ENCODE measurements at regions not wholly inside any gene's neighbourhood (a gene's known extent, or its start where the extent isn't known, plus 50 kb on each side); places are given as distances from the start of the nearest gene placed in this dataset.
A peak's percentile ranks its signal among the peaks of the same experiment; 100 is the strongest.
"Not testable (repeated sequence)": the region's sequence is repeated elsewhere in the genome, so short reads cannot be mapped to it uniquely, and the experiment has no call there.

DNA sequence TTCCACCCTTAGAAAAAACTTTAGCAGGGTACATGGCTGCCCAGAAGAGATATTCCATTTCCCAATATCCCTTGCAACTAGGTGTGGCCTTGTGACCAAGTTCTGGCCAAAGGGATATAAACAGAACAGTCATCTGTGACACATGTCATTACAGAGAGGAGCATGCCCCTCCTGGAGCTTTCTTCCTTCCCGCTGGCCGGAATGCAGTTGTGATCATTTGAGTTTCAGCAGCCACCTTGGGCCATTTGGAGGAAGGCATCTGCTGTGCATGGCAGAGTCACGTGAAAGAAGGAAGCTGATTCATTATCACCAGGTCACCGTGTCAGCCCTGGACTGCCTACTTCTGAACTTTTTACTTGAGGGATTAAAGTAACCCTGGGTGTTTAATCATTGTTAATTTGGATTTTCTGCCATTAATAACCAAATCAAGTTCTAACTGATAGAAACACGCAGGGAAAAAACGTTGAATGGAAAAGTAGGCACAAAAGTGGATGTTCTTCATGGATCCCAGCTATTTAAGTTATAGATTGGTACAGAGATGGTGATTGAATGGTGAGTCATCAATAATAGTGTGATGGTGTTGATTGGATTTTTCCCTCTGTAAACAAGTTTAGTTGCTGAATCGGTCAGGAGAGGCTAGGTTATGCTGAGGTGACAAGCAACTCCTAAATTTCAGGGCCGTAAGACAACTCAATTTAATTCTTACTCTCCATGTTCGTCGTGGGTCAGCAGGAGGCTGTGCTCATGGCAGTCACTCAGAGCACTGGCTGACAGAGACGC, 80.7 kb upstream of the CCDC167 start:
- DNase-seq (ENCODE audit: low spot score), result peak; percentile 49

DNA sequence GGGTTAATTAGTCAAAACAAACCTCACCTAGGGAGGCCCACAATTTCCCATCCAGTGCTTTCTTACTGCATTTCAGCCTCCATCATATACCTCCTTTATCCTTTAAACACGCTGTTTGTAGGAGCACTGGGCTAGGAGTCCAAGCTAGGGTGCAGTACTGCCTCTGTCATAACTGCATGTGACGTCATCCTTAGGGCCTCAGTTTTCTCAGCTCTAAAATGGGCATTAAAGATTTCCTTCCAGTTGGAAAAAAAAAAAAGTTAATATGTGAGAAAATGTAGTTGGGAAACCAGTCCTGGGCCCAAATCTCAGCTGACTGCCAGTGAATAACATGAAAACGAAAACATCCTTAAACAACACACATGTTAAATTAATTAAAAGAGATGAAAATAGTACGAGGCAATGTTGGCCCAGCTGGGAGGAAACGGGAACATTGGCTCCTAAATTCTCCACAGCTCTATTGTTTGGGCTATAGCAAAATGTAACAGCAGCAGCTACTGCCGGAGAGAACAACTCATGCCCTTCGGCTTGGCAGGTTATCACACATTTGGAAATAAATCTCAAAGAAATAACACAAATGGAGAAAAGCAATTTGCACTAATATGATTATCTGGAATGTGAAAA, 79.9 kb upstream of the CCDC167 start:
- DNase-seq (ENCODE audit: low spot score), result no peak

DNA sequence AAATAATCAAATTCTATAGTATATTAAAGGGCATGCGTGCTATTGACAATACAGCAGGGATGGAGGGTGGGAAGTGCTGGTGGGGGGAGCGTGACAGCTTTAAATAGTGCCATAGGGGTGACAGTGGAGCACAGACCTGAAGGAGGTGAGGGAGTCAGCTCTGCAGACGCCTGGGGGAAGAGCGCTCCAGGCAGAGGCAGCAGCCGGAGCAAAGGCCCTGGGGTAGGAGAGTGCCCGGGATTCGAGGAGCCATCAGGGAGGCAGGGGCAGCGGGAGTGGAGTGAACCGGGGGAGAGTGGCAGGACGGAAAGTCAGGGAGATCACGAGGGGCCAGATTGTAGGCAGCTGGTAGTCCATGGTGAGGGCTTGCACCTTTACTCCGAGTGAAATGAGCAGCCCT, 78.4 kb upstream of the CCDC167 start:
- DNase-seq (ENCODE audit: low spot score), result no peak

DNA sequence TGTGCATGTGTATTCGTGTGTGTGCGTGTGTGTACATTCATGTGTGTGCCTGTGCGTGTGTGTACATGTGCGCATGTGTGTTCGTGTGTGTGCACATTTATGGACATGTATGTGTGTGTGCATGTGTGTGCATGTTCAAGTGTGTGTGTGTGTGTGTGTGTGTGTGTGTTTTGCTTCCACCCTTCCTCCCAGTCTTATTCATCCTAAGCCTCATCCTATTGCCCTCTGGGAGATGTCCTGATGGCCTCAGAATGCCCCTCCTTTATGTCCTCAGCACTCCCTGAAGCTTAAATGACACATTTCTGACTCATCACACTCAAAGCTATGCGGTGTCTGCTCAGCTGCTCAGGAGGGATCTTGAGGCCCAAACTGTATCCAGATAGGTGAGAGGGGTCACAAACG, 76.6 kb upstream of the CCDC167 start:
- peak; percentile 46 for DNase-seq (ENCODE audit: low spot score)

DNA sequence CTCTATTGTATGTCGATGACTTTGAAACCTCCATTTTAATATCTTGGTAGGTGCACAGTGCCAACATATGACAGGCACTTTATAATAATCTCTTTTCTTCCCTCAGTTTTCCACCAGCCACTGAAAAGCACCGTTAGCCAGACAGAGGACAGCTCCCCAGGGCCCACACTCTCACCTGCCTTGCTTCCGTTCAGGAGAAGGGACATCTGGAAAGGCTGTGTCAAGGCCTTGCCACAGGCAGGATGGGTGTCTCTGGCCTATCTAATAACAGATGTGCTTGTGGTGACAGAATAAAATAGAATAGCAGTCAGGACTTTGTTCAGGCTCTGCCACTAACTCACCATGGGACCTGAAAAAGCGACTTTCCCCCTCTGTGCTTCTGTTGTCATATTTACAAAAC, 75.5 kb upstream of the CCDC167 start:
- no peak for DNase-seq (ENCODE audit: low spot score)

DNA sequence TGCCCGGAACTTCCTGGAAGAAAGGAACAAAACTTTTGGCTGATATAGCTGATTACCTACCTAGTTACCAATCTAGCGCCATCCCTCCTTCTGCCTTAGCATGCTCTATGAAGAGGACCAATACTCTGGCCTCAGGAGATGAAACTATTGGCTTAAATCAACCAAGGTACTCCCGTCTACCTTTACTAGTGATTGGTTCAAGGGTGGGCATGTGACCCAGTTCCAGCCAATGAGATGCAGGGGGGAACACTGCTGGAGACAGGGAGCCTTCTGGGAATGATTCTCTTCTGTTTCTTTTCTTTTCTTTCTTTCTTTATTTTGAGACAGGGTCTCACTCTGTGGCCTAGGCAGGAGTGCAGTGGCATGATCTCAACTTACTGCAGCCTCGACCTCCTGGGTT, 72.6 kb upstream of the CCDC167 start:
- no peak for DNase-seq (ENCODE audit: low spot score)

DNA sequence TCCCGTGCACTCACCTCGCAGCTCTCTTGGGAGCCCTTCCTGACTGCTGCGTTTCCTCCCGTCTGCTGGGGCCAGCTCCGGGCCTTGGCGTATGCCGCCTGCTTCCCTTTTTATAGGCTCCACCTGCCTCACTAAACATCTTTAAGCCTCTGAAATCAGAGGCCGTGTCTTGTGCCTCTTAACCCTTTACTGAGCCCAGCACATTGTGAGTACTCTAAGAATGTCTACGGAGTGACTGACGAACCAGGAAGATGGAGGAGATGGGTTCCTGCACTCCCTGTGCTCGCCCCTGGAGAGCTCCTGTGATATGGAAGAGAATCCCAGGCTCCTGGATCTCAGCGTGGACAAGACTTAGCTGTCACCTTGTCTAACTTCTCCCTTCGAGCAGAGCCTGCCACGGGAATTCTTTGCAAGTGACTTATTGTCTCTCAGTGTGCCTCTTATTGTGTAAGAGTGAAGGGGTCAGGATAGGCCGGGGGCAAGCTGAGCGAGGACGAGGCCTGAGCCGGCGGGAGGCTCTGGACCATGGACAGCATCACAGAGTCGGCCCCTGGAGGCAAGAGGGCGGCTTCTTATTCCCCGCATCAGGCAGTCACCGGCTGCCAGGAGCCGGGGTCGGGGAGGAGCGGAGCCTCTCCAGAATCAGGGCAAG, 70.9 kb upstream of the CCDC167 start:
- no peak for DNase-seq (ENCODE audit: low spot score)

DNA sequence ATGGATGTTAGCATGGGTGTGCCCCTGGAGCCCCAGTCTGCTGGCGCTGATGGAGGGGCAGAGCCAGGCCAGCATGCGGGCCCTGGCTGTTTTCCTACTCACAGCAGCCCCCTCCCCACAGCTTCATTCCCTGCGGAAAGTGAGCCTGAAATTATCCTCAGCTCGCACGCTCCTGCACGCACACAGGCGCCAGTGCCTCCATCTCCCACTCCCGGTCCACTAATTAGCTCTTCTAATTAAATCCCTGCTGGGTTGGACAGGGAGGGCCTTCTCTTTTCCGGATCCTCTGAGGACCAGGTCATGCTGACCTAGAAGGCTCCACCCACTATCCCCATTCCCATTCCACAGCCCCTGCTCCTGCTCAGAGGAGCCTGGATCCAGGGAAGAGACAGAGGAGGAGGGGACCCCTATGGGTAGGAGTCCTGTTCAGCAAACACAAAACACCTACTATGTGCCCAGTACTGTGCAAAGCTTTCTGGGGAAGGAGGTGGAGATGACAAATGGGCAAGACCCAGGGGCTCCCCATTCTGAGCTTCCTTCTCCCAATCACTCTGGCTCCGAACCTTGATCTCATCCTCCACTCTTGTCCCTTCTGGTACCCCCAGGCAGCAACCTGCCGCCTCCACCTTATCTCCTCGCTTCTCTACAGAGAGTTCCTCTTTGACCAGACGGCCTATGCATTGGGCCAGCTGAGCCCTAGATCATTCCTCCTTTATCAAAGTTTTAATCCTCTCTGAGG, 70.2 kb upstream of the CCDC167 start:
- DNase-seq (ENCODE audit: low spot score), result no peak

DNA sequence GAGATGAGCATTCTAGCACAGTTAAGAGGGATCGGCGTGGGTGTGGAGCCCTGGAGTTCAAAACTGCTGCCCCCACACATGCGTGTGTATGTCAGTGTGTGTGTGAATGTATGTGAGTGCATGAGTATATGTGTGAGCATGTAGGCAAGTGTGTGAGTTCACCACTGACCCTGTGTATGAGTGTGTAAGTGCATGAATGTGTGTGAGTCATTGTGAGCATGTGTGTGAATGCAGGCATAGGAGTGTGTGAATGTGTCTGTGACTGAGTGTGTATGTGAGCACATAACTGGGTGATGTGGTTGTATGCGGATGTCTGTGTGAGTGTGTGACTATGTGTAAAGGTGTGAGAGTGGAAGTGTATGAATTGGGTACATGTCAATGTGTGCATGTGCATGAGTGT, 69.6 kb upstream of the CCDC167 start:
- DNase-seq (ENCODE audit: low spot score), result no peak

DNA sequence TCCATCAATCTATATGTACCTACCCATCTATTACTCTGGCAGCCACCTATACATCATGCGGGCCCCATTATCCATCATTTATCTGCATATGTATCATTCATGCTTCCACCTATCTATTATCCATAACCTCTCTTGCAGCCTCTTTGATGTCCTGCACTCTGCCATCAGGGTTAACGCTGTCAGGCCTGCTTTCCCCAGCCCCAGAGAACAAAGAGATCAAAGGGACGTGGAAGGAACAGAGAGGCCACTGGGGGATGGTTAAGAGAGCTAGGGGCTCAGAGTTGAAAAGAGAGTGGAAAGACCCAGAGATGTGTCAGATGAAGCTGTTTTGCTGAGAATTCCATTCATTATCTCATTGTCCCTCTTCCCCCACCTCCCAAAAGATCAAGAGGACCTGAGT, 67.3 kb upstream of the CCDC167 start:
- no peak for DNase-seq (ENCODE audit: low spot score)

DNA sequence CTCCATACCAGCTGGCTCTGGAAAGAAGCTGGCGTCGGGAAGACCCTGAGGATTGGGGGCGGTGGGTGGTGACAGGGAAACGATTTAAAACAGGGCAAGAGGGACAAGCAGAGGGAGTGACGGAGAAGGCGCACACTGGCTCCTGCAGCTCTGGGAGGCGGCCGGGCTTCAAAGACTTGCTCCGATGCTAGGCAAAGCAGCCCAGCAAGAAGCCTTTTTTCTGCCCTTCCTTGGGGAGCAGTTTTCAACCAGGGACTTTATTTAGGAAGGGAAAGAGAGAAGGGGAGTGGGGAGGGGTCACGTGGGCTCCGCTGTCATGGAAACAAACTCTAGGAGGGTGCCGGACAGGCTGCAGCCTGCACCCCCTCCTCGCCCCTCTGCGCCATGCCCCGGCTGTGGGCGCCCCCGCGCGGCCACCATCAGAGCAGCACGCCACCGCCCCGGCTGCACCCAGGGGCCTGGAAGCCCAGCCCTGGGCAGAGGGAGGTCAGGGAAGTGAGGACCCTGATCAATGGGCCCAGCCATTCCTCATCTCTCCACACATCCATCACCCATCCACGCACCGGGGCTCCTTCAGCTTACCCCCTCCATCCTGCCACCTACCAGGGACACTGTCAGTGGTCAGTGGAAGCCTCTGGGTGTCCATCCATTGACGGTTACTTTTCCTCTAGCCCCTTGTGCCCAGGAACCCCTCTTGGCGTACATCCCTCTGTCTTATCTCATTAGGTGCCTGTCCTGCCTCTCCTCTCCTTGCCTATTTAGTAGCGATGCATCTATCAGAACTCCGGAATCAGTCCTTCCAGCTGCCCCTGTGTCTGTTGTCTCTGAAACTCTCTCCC, 66.6 kb upstream of the CCDC167 start:
- no peak for DNase-seq (ENCODE audit: low spot score)

DNA sequence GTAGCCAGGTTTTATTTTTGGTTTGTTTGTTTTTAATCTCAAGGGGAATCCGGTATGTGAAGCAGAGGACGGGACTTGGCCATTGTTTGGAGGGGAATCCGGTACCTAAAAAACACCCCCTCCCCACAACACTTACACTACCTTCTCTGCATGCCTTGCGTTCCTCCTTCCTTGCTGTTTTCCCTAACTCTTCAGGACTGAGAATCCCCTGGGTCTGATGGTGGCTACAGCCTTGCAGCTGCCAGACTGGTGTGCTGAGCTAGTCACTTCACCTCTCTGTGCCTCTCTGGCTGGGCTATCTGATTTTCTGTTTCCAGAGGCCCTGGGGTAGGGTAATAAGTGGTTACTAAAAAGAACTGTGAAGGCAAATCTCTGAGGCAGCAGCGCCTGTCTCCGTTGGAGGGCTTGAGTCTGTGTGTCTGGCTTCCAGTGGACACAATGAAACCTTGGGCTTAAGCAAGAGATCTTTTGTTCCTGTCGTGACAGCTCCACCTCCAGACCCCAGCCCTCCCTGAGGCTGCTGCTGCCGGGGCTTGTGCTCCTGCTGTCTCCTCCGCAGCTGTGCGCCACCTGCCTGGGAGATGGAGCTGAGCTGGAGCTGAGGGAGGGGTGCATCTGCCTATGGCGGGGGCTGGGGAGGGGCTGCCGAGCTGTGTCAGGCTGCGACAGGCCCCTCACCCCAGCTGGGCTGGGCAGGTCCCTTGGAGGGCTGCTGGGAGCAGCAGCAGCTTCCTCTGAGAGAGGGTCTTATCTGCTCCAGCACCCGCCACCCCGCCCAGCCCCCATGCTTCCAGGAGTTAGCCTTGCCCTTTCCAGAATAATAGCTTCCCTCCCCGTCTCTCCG, 65.8 kb upstream of the CCDC167 start:
- no peak for DNase-seq (ENCODE audit: low spot score)

DNA sequence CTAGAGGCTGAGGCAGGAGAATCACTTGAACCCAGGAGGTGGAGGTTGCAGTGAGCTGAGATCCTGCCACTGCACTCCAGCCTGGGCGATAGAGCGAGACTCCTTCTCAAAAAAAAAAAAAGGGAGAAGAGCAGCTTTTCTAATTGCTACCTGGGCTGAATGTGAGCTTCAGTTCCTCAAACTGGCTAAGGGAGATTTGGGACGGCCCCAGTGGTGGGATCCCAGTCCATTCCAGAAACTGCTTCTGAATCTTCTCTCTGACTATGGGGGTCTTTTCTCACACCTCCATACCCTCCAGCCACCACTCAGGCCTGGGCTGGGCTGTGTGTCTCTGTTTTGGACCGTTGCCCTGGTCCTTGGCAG, 63.2 kb upstream of the CCDC167 start:
- DNase-seq (ENCODE audit: low spot score), result not testable (repeated sequence)

DNA sequence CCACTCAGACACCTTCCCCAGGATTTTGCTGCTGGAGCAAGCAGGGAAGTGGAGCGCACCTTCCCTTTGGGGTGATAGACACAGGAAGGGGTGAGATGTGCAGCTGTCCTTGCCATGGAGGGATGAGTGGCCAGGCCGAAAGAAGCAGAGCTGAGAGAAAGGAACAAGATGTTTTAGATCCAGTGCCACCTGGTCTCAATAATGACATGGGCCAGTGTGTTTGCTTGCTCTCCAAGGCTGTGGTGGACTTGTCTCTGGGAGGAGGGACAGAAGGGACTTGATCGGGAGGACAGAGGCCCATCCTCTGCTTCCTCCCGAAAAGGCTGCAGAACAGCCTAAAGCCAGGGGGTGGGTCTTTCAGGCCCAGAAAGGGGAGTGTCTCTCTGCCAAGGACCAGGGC, 61.7 kb upstream of the CCDC167 start:
- no peak for DNase-seq (ENCODE audit: low spot score)

DNA sequence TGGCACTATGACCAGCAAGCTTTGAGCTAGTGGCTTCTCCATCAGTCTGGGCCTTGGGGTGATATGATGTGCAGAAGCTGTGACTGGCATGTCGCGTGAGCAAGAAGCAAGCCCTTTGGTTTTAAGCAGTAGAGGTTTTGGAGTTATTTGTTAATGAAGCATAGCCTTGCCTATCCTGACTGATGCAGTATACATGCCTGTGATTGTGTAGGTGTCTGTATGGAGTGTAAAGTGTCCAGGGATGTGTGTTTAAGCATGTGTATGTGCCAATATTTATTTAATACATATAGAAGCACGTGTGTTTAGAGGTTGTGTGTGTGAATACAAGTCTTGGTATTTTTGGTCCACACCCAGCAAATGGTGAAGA, 61.0 kb upstream of the CCDC167 start:
- no peak for DNase-seq (ENCODE audit: low spot score)

DNA sequence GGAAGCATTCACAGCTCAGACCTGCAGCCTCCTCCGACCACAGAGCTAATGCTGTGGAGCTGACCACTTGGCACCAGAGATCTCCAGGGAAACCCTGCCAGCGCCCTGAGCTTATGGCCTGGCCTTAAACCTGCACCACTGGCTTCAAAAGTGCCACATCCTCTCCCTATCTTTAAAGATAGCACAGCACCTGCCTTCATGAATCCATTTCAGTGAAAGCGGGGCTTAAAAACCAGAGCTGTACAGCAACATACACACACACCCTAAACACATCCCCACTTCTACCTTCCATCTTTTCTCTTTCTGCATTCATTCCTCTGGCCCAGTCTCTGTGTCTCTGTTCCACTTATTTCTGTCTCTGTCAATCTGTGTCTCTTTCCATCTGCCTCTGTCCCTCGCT, 59.8 kb upstream of the CCDC167 start:
- DNase-seq (ENCODE audit: low spot score), result no peak

DNA sequence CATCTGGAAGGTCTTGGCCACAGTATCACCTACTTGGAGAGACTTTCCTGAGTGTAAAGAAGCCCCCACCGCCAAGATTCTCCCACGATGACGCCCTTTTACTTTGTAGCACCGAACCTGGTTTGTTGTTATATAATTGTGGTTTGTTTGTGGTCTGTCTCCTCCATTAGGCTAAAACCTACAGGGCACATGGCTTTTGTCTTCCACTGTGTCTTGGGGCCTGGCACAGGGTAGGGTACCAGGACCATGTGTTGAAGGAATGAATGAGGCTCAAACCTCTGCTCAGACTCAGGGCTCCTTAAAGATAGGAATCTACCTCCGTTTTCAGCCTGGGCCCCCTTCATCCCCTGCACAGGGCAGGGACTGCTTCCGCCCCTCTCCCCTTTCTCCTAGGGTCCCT, 59.4 kb upstream of the CCDC167 start:
- DNase-seq (ENCODE audit: low spot score), result no peak

DNA sequence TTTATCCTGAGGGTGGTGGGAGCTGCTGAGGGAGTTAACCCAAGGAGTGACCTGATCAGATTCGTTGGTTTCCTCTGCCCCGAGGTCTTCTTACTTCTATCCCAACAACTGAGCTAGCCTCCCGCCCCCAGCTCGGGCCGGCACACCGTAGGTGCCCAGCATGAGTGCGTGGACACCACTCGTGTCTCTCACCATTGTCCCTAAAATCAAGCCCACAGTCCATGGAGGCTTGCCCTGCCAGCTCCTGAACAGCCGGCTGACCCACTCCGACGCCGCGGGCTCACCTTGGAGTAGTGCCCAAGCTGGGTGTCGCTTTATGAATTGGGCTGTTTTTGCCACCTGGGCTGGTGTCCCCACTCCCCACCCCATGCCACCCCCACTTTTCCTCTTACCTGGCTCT, 59.0 kb upstream of the CCDC167 start:
- DNase-seq (ENCODE audit: low spot score), result no peak

DNA sequence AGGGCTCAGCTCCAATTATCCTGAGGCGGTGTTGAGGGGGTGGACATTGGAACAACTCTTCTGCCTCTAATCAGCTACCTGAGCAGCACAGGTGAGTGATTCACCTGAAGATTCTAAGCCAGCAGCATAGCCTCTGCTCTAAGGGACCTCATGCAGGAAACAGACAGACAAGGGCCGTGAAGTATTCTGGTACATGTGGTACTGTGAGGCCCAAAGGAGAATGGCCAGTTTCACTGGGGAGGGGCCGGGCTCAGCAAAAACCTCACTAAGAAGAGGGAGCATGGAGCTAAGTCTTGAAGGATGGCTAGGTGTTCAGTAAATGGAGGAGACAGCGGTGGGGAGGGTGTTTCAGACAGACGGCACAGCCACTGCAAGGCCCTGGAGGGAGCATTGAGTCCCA, 58.5 kb upstream of the CCDC167 start:
- DNase-seq (ENCODE audit: low spot score), result no peak

DNA sequence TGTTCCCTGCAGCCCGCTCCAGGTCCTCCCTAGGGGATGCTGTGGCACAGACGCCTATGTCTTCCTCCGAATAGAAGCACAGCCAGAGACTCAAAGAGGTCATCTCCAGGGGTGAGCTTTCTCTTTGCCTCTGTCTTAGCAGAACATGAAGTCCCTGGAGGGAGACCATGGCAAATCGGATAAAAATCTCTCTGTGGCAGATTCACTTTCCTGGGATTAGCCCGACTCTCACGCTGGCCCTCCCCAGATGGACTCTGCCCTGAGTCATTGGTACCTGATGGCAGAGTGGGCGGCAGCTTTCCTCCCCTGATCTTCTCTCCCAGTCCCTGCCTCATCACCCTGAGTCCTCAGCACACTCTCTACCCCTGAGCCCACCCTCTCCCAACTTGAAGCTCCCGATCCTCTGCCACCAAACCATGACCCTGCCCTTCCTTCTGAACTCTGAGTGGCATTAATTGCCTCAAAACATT, 58.0 kb upstream of the CCDC167 start:
- no peak for DNase-seq (ENCODE audit: low spot score)
